DND-41 (cell line): ENCODE measurements at regions not wholly inside any gene's neighbourhood (a gene's known extent, or its start where the extent isn't known, plus 50 kb on each side); places are given as distances from the start of the nearest gene placed in this dataset.

Source experiments
- CTCF ChIP-seq: IDR thresholded peaks from 2 replicates; pipeline ENCODE4 v1.5.1; 2012; ENCODE audit warnings: borderline replicate concordance, low read length, moderate library complexity, mild to moderate bottlenecking; ENCODE audit not compliant: poor library complexity, severe bottlenecking; ENCODE audit errors: extremely low read depth
- EZH2 ChIP-seq: IDR thresholded peaks from 3 replicates; pipeline ENCODE4 v1.6.1; 2012; ENCODE audit warnings: borderline replicate concordance, low read depth, mild to moderate bottlenecking, moderate library complexity, low read length, inconsistent platforms; ENCODE audit not compliant: severe bottlenecking

GRCh38 chr4:163863082-163863481 lies 368.6 kb downstream of the TMA16 start:
- TF ChIP-seq CTCF: no peak
- TF ChIP-seq EZH2: no peak
